Neural crest cell (in vitro differentiated cells): ENCODE measurements at regions not wholly inside any gene's neighbourhood (a gene's known extent, or its start where the extent isn't known, plus 50 kb on each side); places are given as distances from the start of the nearest gene placed in this dataset.

ENCODE experiments used
- DNase-seq: peaks from one replicate; pipeline ENCODE4 v3.0.0; 2021; ENCODE audit warnings: low read depth, mixed read lengths, low spot score
- H3K27ac Mint-ChIP-seq: one replicate; pipeline ENCODE4 v1.8.0; 2021; ENCODE audit warnings: mild to moderate bottlenecking, mixed read lengths; ENCODE audit not compliant: unreplicated experiment
- H3K27me3 Mint-ChIP-seq: 2 replicates; pipeline ENCODE4 v1.8.0; 2021; ENCODE audit warnings: low read depth, mild to moderate bottlenecking, mixed read lengths
- H3K36me3 Mint-ChIP-seq: 2 replicates; pipeline ENCODE4 v1.8.0; 2021; ENCODE audit warnings: low read depth, mild to moderate bottlenecking, mixed read lengths
- H3K4me1 Mint-ChIP-seq: 2 replicates; pipeline ENCODE4 v1.8.0; 2021; ENCODE audit warnings: mixed read lengths
- H3K4me3 Mint-ChIP-seq: one replicate; pipeline ENCODE4 v1.8.0; 2021; ENCODE audit warnings: mild to moderate bottlenecking, mixed read lengths
- H3K9me3 Mint-ChIP-seq: 2 replicates; pipeline ENCODE4 v1.8.0; 2021; ENCODE audit warnings: mixed read lengths
- CTCF ChIP-seq: fragments of 200-600 bp; sonication (generic); conservative IDR thresholded peaks from 2 replicates; pipeline ENCODE4 v1.5.0; 2021; ENCODE audit warnings: antibody characterized with exemption, mild to moderate bottlenecking

DNA sequence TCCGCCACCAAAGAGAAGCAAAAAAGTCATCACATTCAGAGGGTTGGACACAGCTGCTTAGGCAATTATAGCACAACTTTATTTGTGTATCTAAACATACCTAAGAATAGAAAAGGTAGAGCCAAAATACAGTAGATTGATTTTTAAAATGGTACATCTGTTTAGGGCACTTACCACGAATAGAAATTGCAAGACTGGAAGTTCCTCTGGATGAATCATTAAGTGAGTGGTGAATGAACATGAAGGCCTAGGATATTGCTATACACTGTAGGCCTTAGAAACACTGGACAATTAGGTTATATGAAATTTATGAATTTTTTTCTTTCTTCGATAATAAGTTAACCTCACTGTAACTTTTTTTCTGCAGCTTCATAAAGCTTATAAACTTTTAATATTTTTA is 687.0 kb downstream of the BCL11A start:
- H3K27ac Mint-ChIP-seq = no peak overlapping the region
- no peak overlapping the region for H3K4me3 Mint-ChIP-seq
- no peaks in the 10 kb centered on the region for H3K4me1 Mint-ChIP-seq
- H3K27me3 Mint-ChIP-seq = no peaks in the 10 kb centered on the region
- H3K36me3 Mint-ChIP-seq = peaks cover 6% of the 10 kb centered on the region
- no peak for DNase-seq
- peaks cover 9% of the 10 kb centered on the region for H3K9me3 Mint-ChIP-seq
- no peak for TF ChIP-seq CTCF

GRCh38 chr2:59858540-59858939 is 694.9 kb downstream of the BCL11A start:
- H3K4me1 Mint-ChIP-seq = no peaks in the 10 kb centered on the region
- H3K4me3 Mint-ChIP-seq = no peak overlapping the region
- H3K27me3 Mint-ChIP-seq = no peaks in the 10 kb centered on the region
- H3K27ac Mint-ChIP-seq = no peak overlapping the region
- peaks cover 19% of the 10 kb centered on the region for H3K9me3 Mint-ChIP-seq
- TF ChIP-seq CTCF = no peak
- H3K36me3 Mint-ChIP-seq = peaks cover 9% of the 10 kb centered on the region
- no peak for DNase-seq

GRCh38 chr2:59857109-59857508 is 696.3 kb downstream of the BCL11A start:
- TF ChIP-seq CTCF = no peak
- DNase-seq = no peak
- Mint-ChIP-seq H3K4me3 (no peak overlapping the region), H3K36me3 (peaks cover 6% of the 10 kb centered on the region), H3K4me1 (no peaks in the 10 kb centered on the region), H3K9me3 (peaks cover 13% of the 10 kb centered on the region), H3K27ac (no peak overlapping the region), H3K27me3 (no peaks in the 10 kb centered on the region)

DNA sequence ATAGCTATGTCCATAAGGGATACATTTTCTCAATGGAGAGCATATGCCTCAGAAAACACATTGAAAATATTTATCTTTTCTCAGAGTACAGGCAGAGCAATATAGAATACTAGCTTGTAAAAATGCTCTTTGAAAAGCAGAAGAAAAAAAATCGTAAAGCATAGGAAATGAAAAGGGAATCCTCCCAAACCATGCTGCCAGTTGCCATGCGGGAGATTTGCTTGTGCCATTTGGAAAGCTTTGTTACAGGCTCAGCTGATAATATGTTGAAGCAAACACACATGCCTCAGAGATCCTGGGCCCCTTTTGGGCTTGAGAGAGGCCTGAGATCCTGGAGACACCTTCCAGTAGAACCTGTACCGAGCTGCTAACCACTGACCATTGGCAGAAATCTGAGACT is 697.1 kb downstream of the BCL11A start:
- peaks cover 10% of the 10 kb centered on the region for H3K9me3 Mint-ChIP-seq
- peaks cover 3% of the 10 kb centered on the region for H3K36me3 Mint-ChIP-seq
- no peak for DNase-seq
- no peak for TF ChIP-seq CTCF
- no peak overlapping the region for H3K27ac Mint-ChIP-seq
- no peaks in the 10 kb centered on the region for H3K4me1 Mint-ChIP-seq
- H3K27me3 Mint-ChIP-seq = no peaks in the 10 kb centered on the region
- no peak overlapping the region for H3K4me3 Mint-ChIP-seq

DNA sequence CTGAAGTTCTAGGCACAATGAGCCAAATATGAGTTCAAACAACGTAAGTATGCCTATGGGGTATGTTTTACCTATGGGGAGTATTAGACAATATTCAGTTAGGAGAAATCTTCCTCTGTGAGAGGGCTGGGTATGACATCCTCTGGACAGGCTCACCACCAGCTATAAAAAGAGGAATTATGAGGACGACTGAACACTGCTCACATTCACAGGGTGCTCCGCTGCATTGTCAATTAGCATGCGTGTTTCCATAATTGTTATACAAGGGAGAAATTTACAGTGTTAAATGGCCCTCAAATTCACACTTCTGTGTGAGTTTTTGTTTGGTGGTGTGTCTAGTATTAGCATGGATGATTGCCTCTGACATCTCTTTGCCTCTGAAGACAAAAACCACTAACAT is 700.4 kb downstream of the BCL11A start:
- H3K36me3 Mint-ChIP-seq = peaks cover under 1% of the 10 kb centered on the region
- TF ChIP-seq CTCF = no peak
- H3K27ac Mint-ChIP-seq = no peak overlapping the region
- H3K4me1 Mint-ChIP-seq = no peaks in the 10 kb centered on the region
- H3K27me3 Mint-ChIP-seq = no peaks in the 10 kb centered on the region
- H3K4me3 Mint-ChIP-seq = no peak overlapping the region
- H3K9me3 Mint-ChIP-seq = peaks cover 5% of the 10 kb centered on the region
- no peak for DNase-seq

- no peak for TF ChIP-seq CTCF
- Mint-ChIP-seq H3K4me3 (no peak overlapping the region), H3K9me3 (peaks cover 4% of the 10 kb centered on the region), H3K27me3 (no peaks in the 10 kb centered on the region), H3K4me1 (no peaks in the 10 kb centered on the region), H3K27ac (no peak overlapping the region), H3K36me3 (no peaks in the 10 kb centered on the region)
- no peak for DNase-seq
Observed at GRCh38 chr2:59851836-59852475, 701.5 kb downstream of the BCL11A start.
